Gastroesophageal sphincter (tissue), 4 donors: ENCODE measurements at regions not wholly inside any gene's neighbourhood (a gene's known extent, or its start where the extent isn't known, plus 50 kb on each side); places are given as distances from the start of the nearest gene placed in this dataset.

Experiments
- ATAC-seq: fragments of 150-250 bp; one replicate; pipeline ENCODE4 v1.9.1; 2016; ENCODE audit warnings: mild to moderate bottlenecking, moderate library complexity
- H3K27ac ChIP-seq, 4 donors: fragments of 200-600 bp; sonication (generic) in 3 of 4; 1 replicate in 3 of 4; 2 replicates in 1 of 4; pipeline ENCODE4 v1.5.1; 2016 to 2019
- H3K27me3 ChIP-seq: fragments of 200-600 bp; sonication (generic); one replicate; pipeline ENCODE4 v1.5.1; 2019
- H3K36me3 ChIP-seq, 2 donors: fragments of 200-600 bp; sonication (generic); one replicate each; pipeline ENCODE4 v1.5.1; 2019; ENCODE audit warnings: control low read depth in 1 of 2
- H3K4me1 ChIP-seq, 3 donors: fragments of 200-600 bp; sonication (generic); 1 replicate in 2 of 3; 2 replicates in 1 of 3; pipeline ENCODE4 v1.5.1; 2016 to 2019; ENCODE audit warnings: control low read depth in 2 of 3
- H3K4me3 ChIP-seq, 2 donors: fragments of 200-600 bp; sonication (generic); one replicate each; pipeline ENCODE4 v1.5.1; 2019; ENCODE audit warnings: mild to moderate bottlenecking in 1 of 2, moderate library complexity in 1 of 2
- H3K9me3 ChIP-seq, 3 donors: fragments of 200-600 bp; sonication (generic); one replicate each; pipeline ENCODE4 v1.5.1; 2017 to 2019; ENCODE audit warnings: control low read depth in 2 of 3
- CTCF ChIP-seq, 4 experiments: fragments of 200-600 bp in 2 of 4; fragments of 450-650 bp in 2 of 4; sonication (generic) in 1 of 4; IDR thresholded peaks; one replicate each; pipeline ENCODE4 v1.5.1; 2017 to 2019; ENCODE audit warnings: antibody characterized with exemption in 4 of 4, mild to moderate bottlenecking in 2 of 4, moderate library complexity in 2 of 4
- EP300 ChIP-seq: sonication (generic); formaldehyde crosslinking; IDR thresholded peaks from one replicate; pipeline ENCODE4 v1.6.1; 2017; ENCODE audit warnings: antibody characterized with exemption, mild to moderate bottlenecking
- POLR2A ChIP-seq, 2 donors: fragments of 450-650 bp; IDR thresholded peaks; one replicate each; pipeline ENCODE4 v1.6.1; 2017; ENCODE audit warnings: antibody characterized with exemption in 2 of 2, mild to moderate bottlenecking in 2 of 2, moderate library complexity in 1 of 2
- POLR2AphosphoS5 ChIP-seq: sonication (generic); formaldehyde crosslinking; IDR thresholded peaks from one replicate; pipeline ENCODE4 v1.6.1; 2017; ENCODE audit warnings: antibody characterized with exemption
- WGBS, 2 donors: methylation state at CpG; one replicate each; pipeline ENCODE4 v1.1.5; 2018; ENCODE audit warnings: low coverage in 1 of 2; 5-methylcytosine and 5-hydroxymethylcytosine counted together

GRCh38 chr4:79049840-79050540 is 110.8 kb upstream of the PAQR3 start:
- H3K36me3 ChIP-seq, result no peaks in the 10 kb centered on the region
- H3K9me3 ChIP-seq, result no peaks in the 10 kb centered on the region
- no peak for ATAC-seq
- WGBS, 2 donors, result 85 to 90% methylated on average over 4 to 23 of the region's 27 CpGs
- H3K27ac ChIP-seq, result peak overlapping the region in 1 of 4 donors; percentile 58
- TF ChIP-seq POLR2AphosphoS5, result no peak
- no peak for TF ChIP-seq POLR2A (IDR thresholded peaks at IDR 0.05)
- no peak for TF ChIP-seq EP300
- no peak for TF ChIP-seq CTCF (IDR thresholded peaks at IDR 0.05)
- H3K4me3 ChIP-seq, result no peak overlapping the region
- no peaks in the 10 kb centered on the region for H3K27me3 ChIP-seq
- peaks cover 0 to 41% (median 26%) of the 10 kb centered on the region in 3 donors for H3K4me1 ChIP-seq

- no peaks in the 10 kb centered on the region for H3K9me3 ChIP-seq
- TF ChIP-seq POLR2AphosphoS5 (no peak), EP300 (no peak), POLR2A (IDR thresholded peaks at IDR 0.05) (no peak), CTCF (IDR thresholded peaks at IDR 0.05) (no peak)
- H3K27me3 ChIP-seq, result no peaks in the 10 kb centered on the region
- no peaks in the 10 kb centered on the region for H3K36me3 ChIP-seq
- peaks cover 0 to 50% (median 26%) of the 10 kb centered on the region in 3 donors for H3K4me1 ChIP-seq
- 33 to 41% methylated on average over 1 to 4 of the region's 4 CpGs for WGBS, 2 donors
- H3K27ac ChIP-seq, result peak overlapping the region in 3 of 4 donors; percentile 24 to 58 (median 50)
- ATAC-seq, result no peak
- H3K4me3 ChIP-seq, result no peak overlapping the region
These were observed 109.6 kb upstream of the PAQR3 start for GRCh38 chr4:79048878-79049277.

GRCh38 chr4:79047316-79047715 is 108.1 kb upstream of the PAQR3 start:
- Histone ChIP-seq H3K27ac (peak overlapping the region in 2 of 4 donors; percentile 23 to 58), H3K4me3 (no peak overlapping the region), H3K36me3 (no peaks in the 10 kb centered on the region), H3K4me1 (peaks cover 0 to 62% (median 27%) of the 10 kb centered on the region in 3 donors), H3K9me3 (no peaks in the 10 kb centered on the region), H3K27me3 (no peaks in the 10 kb centered on the region)
- WGBS, 2 donors, result 86 to 88% methylated on average over 1 of the region's 1 CpG
- ATAC-seq, result no peak
- TF ChIP-seq POLR2AphosphoS5 (no peak), EP300 (no peak), CTCF (IDR thresholded peaks at IDR 0.05) (no peak), POLR2A (IDR thresholded peaks at IDR 0.05) (no peak)

GRCh38 chr4:79046016-79046592 is 106.9 kb upstream of the PAQR3 start:
- TF ChIP-seq EP300 (no peak), CTCF (IDR thresholded peaks at IDR 0.05) (peak in 2 of 4 experiments; percentile 3 to 5)
- WGBS, 2 donors, result 11 to 35% methylated on average over 3 to 4 of the region's 4 CpGs
- Histone ChIP-seq H3K27ac (peak overlapping the region; percentile 58 to 83 (median 70)), H3K4me1 (peaks cover 0 to 64% (median 25%) of the 10 kb centered on the region in 3 donors), H3K4me3 (no peak overlapping the region), H3K36me3 (no peaks in the 10 kb centered on the region), H3K9me3 (no peaks in the 10 kb centered on the region), H3K27me3 (no peaks in the 10 kb centered on the region)
- ATAC-seq, result peak; percentile 50
